Tibial nerve (tissue), 4 donors: ENCODE measurements at regions not wholly inside any gene's neighbourhood (a gene's known extent, or its start where the extent isn't known, plus 50 kb on each side); places are given as distances from the start of the nearest gene placed in this dataset.

Experiments
- EP300 ChIP-seq, 2 donors: sonication (generic); formaldehyde crosslinking; IDR thresholded peaks; one replicate each; pipeline ENCODE4 v1.6.1; 2017; ENCODE audit warnings: antibody characterized with exemption in 2 of 2, mild to moderate bottlenecking in 1 of 2
- POLR2A ChIP-seq, 2 donors: fragments of 450-650 bp; IDR thresholded peaks; one replicate each; pipeline ENCODE4 v1.6.1; 2017; ENCODE audit warnings: antibody characterized with exemption in 2 of 2, mild to moderate bottlenecking in 2 of 2, moderate library complexity in 2 of 2
- TF ChIP-seq, protein P1 (sequence below), 5 experiments: fragments of 200-600 bp in 3 of 5; fragments of 450-650 bp in 2 of 5; sonication (generic) in 3 of 5; IDR thresholded peaks; one replicate each; pipeline ENCODE4 v1.5.1; 2016 to 2019; ENCODE audit warnings: antibody characterized with exemption in 5 of 5, mild to moderate bottlenecking in 3 of 5, moderate library complexity in 2 of 5

DNA sequence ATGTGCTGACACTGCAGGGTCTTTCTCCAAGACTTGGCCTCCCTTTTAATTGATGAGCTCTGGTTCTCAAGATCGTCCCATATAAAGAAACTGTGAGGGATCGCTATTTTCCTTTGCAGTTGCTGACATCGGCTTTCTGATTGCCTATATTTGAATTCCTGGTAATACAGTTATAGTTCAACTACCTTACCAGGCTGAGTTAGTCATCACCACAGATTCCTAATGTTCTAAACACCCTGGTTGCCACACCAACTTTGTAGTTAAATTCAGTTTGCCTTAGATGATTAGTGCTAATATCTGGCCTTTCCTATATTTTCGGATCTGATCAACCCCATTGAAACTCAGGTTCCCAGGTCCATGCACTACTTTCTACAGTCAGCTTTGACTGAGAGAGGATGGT is 125.0 kb downstream of the GMNC start:
- TF ChIP-seq, protein P1, sequence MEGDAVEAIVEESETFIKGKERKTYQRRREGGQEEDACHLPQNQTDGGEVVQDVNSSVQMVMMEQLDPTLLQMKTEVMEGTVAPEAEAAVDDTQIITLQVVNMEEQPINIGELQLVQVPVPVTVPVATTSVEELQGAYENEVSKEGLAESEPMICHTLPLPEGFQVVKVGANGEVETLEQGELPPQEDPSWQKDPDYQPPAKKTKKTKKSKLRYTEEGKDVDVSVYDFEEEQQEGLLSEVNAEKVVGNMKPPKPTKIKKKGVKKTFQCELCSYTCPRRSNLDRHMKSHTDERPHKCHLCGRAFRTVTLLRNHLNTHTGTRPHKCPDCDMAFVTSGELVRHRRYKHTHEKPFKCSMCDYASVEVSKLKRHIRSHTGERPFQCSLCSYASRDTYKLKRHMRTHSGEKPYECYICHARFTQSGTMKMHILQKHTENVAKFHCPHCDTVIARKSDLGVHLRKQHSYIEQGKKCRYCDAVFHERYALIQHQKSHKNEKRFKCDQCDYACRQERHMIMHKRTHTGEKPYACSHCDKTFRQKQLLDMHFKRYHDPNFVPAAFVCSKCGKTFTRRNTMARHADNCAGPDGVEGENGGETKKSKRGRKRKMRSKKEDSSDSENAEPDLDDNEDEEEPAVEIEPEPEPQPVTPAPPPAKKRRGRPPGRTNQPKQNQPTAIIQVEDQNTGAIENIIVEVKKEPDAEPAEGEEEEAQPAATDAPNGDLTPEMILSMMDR (IDR thresholded peaks at IDR 0.05): no peak
- TF ChIP-seq POLR2A (IDR thresholded peaks at IDR 0.05) (no peak), EP300 (IDR thresholded peaks at IDR 0.05) (no peak)
